T-helper 1 cell treated with Interleukin-12 subunit alpha and Interleukin-12 subunit beta and Interleukin-4 antibody, amounts not matched to agents 30 ng/mL and 1 ng/mL, for 36 hours (primary cell): ENCODE measurements at regions not wholly inside any gene's neighbourhood (a gene's known extent, or its start where the extent isn't known, plus 50 kb on each side); places are given as distances from the start of the nearest gene placed in this dataset.

Source experiments
- intact Hi-C: fragments of 100-400 bp; cut with micrococcal nuclease; formaldehyde crosslinking; loops from one replicate; pipeline ENCODE4 v1.15.1; 2024

DNA sequence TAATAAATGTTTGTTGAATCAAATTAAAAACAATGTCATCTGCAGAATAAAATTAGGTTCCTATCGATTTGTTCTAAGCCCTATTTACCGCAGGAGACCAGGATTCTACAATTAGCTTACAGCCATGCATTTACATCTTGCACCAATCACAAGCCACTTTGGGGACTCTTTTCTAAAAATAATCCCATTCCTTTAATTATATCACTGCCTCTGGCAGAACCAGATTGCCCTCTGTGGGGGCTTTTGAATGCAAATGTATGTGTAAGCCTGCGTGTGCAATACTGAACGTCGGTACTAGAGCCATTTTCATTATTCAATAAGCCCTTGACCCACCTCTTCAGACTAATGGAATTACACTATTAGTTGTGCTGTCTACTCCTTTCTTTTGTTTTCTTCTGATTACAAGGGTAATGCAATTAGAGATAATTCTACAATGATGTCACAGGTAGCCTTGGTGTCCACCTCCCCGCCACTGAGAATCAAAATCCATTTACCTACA, 391.3 kb upstream of the XYLT1 start:
- intact Hi-C loops = no loop called here

DNA sequence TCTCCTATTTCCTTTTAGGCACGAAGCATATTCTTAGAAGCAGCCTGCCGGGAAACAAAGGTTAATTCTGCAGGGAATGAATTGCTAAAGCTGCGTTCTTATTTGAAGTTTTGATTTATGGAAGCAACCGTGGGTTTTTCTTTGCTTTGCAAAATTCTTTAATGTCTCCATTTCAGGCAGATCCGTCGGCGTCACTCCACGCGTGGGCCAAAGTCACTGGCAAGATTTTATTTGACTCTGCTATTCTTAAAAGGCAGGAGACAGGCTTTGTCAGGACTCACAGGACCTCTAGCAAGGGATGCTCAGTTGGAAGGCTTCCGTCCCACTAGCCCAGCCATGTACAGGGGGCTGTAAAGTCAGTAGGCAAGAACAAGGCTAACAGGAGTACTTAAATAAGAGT, 387.3 kb upstream of the XYLT1 start:
- intact Hi-C loops = no loop called here

DNA sequence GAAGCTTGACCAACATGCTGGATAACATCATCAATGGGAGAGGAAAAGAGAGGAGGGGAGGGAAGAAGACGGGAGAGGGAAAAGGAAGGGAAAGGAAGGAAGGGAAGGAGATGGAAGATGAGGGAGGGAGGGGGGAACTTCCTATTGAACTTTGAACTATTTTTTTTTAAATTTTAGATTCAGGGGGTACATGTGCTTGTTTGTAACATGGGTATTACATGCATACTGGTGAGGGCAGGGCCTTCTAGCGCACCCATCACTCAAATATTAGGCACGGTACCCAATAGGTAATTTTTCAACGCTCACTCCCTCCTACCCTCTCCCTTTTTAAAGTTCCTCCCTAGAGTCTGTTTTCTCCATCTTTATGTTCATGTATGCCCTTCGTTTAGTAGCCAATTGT, 383.2 kb upstream of the XYLT1 start:
- intact Hi-C loops = no loop called here

DNA sequence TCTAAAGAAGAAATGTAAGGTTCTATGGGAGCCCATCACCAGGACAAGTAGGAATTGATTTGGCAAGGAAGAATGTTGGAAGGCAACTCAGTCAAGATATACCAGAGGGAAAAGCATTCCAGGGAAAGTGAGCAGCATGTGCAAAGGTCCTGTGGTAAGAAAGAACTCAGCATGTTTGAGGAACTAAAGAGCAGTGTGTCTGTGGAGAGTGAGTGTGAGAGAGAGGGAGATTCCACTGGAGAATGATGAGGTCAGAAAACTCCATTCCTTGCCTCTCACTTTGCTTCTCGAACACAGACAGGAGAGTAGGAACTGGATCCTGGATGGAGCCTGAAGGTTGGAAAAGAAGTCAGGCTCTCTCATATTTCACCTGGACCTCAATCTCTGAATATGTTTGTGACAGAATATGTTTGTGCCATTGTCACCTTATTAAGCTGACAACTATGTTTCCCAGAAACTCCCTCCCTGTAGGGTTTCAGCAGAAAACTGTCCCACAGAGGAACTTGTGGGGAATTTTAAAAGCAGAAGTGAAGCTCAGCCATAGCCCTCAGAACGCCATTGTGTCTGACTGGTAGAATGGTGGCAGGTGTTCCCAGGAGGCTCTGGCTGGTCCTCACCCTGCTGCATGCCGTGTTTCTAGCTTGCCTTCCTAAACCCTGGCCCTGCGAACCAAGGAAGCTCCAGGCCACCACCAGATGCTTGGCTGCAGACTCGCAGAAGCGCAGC, 382.4 kb upstream of the XYLT1 start:
- intact Hi-C loops = no loop called here

DNA sequence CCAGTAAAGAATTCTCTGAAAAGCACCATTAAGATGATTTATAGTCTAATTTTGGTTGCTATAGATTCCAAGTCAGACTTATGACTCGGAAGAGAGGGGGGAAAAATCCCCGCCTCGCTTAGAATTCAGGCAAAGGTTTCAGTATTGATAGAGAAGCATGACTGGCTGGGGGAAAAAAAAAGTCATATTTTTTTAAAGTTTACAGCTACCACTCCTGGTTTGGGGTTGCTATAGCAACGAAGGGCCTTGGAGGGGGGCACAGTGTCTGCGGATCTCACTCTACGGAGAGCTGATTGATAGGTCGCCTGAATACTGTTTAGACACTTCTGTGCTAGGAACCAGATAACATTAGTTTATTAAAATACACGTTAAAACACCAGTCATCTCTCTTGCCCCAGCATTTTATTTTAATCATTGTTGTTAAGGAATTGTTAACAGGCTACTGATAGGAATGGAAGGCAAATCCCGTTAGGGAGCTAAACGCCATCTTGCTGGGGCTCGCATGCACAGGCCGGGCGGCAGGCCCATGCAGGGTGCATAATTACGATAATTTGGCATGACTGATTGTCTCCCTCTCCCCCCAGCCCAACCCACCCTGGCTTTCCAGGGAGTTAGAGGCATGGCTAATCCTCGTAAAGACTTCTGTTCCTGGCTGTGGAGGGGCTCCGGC, 380.0 kb upstream of the XYLT1 start:
- intact Hi-C loops = loop anchor here (1.0 kb wide), 1 partner anchor 32 kb away; no protein-coding TSS in a partner anchor

DNA sequence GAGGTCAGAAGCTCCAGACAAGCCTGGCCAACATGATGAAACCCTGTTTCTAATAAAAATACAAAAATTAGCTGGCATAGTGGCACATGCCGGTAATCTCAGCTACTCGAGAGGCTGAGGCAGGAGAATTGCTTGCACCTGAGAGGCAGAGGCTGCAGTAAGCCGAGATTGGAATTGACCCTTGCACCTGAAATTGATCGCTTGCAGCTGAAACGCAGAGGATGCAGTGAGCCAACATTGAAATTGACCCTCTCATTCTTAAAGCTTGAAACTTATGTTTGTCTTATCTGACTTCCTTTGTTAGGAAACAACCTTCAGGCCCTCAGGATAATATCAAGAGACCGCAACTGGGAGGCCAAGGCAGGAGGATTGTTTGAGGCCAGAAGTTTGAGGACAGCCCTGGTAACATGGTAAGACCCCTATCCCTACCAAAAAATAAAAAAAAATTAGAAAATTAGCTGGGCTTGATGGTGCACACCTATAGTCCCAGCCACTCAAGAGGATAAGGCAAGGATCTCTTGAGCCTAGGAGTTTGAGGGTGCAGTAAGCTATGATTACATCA, 376.6 kb upstream of the XYLT1 start:
- intact Hi-C loops = no loop called here

DNA sequence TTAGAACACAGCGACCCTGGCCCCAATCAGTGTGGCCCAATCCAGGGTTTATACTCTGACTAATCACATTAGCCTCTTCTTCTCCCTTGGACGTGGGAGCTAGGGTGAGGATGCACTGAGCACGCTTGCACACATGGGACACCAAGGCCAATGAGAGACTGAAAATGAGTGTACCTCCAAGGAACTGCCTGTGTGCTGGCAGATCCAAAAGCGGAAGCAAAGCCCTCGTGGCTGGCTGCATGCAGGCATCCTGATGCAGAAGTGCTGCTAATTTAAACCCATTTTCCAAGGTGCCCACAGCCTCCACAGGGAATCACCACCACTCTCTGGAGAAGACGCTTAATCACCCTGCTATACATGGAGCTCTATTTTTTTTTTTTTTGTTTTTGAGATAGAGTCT, 375.3 kb upstream of the XYLT1 start:
- intact Hi-C loops = no loop called here

DNA sequence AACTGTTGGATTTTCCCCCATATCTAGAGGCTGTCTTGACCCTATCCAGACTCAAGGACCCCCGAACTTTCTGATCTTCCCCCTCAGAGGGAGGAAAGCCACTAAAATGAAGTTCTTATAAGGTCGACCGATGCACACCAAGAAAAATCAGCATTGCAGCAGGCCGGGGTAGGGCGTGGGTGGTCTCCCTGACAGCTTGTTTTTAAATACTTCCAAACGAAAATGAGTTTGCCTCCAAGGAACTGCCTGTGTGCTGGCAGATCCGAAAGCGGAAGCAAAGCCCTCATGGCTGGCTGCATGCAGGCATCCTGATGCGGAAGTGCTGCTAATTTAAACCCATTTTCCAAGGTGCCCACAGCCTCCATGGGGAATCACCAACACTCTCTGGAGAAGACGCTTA, 374.3 kb upstream of the XYLT1 start:
- intact Hi-C loops = no loop called here

DNA sequence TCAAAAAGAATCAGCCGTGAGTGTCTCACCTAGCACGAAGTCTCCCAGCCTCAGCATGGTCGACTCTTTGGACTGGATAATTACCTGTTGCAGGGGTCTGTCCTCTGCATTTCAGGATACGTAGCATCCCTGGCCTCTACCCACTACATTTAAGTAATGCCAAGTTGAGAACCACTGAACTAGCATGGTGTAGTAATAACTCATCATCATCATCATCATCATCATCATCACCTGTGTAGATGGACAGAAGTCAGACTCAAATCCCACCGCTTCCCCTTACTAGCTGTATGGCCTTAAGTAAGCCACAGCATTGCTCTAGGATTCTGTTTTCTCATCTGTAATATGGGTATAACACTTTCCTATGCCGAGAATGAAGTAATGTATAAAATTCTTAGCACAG, 373.1 kb upstream of the XYLT1 start:
- intact Hi-C loops = no loop called here

DNA sequence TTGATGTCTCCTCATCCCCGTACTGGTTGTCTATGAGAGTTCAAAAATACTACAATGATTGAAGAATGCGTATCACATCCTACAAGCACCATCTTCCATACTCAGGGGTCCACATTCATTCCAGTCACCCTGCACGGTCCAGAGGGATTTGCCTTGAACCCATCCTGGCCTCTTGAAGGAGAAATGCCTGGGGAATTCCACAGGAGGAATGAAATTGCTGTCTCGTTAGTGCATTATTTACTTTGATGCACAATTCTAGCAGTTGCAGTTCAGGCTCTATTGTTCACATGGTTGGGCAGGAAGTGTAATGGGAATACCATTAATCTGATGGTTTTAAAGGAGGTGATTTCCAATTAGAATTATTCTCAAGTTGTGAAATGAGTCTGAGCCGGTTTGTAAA, 369.1 kb upstream of the XYLT1 start:
- intact Hi-C loops = no loop called here

DNA sequence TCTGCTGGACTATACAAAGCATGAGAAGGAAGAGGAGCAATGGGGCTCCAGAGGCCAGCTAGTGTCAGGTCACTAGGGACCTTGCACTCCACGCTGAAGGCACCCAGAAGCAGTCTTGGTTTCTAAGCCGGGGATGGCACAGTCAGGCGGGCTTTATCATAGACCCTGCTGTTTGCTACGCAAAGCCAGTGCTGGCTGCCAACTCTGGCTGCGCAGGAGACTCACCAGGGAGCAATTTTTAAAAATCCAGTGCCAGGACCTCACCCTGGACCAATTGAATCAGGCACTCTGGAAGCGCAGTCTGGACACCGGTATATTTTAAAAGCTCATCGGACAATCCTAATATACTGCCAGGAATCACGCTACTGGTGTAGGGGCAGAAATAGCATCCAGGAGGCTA, 368.5 kb upstream of the XYLT1 start:
- intact Hi-C loops = no loop called here

DNA sequence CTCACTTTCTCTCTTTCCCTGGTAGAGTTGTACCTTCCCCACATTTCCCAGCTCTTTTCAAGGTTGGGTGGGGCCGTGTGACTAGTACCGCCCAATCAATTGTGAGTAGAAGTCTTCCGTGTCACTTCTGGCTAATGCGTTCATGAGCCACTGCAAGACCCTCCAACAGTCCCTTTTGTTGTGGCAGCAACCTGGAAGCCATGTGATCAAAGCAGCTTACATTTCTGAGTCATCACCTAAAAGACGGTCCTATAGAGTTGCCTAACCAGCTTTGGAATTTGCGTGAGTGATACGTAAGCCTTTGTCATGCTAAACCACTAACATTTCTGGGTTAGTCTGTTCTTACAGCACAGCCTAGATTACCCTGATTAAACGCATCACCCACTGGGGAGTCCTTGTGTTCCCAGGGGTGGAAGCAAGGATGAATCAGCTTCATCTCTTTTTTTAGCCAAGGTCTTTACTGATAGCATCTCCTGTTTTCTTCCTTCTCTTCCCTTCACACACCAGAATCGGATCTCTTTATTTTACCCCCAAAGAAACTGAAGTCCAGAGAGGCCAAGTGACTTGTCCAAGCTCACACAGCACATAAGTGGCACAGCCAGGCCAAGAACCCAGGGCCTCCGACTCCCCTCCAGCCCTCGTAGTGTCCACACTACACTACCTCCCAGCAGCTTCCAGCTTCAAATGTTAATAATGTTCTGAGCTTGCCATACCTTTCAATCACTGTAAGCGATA, 366.3 kb upstream of the XYLT1 start:
- intact Hi-C loops = no loop called here

DNA sequence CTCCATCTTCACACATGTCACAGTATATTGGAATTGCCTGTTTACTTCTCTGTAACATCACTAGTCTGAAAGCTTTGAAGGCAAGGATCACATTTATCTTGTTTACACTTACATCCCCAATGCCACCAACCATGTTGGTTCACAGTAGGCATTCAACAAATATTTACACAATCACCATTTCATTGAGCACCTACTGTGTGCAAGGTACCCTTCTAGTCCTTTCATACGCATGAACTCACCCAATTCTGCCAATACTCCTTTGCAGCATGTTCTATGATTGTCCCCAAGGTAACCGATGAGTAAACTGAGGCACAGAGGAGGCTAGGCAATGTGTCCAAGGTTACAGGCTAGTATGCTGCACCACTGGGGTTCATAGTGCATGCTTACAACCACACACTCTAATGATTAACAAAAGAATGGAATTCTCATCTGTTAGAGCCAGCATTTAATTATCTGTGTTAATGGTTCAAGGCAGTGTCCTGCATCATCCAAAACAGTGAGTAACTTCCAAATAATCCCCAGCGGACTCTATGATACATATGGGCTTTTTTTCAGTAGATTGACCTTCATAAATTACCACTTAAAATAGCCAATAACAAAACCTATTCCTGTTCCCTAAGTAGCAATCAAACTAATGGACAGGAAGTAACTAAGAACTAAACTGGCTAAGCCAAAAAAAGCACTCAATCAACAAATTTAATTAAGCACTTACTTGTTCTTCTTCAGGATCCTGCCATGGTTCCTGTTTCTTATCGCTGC, 364.5 kb upstream of the XYLT1 start:
- intact Hi-C loops = no loop called here

DNA sequence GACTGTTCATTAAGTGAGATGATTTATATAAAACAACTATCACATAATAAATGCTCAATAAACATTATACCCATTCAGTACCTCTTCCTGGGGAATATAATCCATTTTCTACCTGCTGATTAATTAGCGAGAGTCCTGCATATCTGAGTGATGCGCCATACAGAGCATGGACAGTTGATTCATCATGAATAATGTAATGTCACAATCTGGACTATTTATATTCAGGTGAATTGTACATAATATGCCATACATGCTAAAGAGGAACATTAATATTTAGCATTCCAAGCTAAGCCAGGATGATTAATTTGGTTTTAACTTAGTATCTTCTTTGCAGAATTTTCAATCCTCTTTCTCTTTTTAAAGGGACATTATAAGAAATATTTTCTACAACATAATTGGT, 362.0 kb upstream of the XYLT1 start:
- intact Hi-C loops = no loop called here

DNA sequence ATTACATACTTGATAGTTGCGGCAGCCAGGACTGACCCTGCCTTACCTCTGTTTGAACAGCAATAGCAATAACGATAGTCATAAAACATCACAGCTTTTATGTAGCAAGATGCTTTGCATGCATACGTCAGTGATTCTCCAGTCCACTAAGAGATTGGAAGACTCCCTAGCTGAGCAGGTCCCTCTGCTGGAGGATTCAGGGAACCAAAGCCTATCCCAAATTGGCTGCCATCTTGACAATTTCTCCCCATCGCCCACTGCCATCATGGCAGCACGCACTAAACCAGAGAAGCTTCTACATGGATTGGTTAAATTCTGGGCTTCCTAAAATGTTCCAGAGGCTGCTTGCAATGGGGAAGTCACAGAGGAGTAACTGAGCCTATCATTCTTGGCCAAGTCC, 360.6 kb upstream of the XYLT1 start:
- intact Hi-C loops = no loop called here

DNA sequence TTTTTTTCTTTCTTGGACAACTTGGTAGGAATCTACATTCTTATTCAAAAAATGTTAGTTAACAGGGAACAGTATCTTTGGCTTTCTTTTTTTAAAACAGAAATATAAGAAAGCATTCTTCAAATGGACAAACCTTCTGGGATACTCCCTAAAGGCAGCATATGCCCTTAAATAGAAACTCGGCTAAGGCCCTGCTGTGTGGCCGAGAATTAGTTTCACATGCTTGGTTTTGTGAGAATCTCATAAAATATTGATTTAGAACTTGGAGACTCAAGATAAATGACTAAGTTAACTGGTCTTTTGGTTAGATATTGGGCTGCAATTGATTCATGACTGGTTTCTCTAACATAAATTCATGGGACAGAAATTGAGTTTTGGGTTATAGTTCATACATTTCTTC, 359.9 kb upstream of the XYLT1 start:
- intact Hi-C loops = no loop called here

DNA sequence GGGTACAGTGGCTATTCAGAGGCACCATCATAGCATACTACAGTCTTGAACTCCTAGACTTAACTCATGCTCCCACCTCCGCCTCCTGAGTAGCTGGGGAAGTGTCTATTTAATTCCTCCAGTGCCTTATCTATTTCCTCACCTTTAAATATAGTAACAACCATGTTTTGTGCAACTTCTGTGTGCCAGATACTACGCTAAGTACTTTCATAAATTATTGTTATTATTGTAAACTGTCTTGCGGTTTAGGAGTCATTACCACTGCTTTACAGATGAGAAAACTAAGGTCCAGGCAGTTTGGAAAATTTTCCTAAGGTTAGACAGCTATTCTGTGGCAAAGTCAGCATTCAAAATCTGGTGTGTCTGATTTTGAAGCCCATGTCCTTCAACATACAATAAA, 359.1 kb upstream of the XYLT1 start:
- intact Hi-C loops = no loop called here

DNA sequence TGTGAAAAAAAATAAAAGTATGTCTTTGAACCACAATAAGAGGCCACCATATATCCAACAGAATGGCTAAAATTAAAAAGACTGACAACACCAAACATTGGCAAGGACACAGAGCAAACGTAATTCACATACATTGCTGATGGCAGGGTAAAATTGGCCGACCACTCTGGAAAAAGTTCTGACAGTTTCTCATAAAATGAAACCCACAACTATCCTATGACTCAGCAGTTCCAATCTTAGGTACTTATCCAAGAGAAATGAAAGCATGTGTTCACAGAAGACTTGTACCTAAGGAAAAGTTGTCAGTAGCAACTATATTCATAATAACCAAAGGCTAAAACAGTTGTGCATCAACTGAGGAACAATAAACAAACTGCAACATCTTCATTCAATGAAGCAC, 357.3 kb upstream of the XYLT1 start:
- intact Hi-C loops = no loop called here

DNA sequence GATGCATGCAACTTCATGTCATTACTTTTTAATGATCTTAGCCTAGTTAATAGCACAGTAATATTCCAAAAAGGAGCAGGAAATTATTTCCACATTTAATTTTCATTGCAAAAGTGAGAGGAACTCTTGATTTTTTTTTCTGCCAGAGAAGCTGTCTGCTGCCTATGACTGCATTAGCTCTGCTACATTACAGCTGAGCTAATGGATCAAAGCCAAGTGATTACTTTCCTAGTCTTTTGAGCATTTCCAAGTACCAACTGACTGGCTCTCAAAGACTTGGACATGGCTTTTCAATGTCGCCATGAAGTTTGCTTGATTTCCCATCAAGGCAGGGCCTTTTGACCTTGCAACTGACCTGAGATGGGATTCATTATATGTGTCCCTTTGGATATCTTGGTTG, 356.6 kb upstream of the XYLT1 start:
- intact Hi-C loops = no loop called here

DNA sequence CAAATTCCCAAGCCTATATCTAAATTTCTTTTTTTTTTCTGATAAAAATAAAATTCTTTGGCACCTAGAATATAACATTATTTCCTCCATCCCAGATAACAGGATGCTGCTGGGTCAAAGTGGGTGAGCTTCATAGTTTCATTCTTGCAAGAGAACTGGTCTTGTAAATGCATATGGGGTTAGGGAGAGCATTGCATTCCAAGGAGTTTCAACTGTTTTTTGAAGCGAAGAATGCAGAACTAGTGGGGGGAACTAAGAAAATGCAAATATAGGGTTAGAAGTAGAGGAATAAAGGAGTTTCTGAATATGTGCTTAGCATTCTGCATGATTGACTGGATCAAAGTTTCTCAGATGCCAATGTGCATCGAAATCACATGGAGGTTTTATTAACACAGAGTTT, 347.2 kb upstream of the XYLT1 start:
- intact Hi-C loops = loop anchor here (1.0 kb wide), 1 partner anchor 33 kb away; no protein-coding TSS in a partner anchor

DNA sequence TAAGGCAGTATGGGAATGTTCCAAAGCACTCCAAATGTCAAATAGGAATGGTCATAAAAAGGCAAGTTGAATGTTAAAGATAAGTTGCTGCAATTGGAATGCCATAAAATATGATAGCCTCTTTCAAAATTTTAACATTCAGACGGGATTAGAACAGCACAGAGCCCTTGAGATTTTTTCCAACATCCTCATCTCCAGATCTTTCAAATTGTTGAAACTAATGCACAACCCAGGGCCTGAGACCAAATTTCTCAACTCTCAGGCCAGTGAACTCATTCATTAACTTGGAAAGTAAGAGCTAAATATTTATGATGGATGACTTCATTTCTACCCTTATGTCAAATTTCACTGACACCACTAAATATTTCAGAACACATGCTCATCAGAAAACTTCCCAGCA, 346.5 kb upstream of the XYLT1 start:
- intact Hi-C loops = no loop called here
